ENCODE measurements at regions not wholly inside any gene's neighbourhood (a gene's known extent, or its start where the extent isn't known, plus 50 kb on each side); places are given as distances from the start of the nearest gene placed in this dataset.

DNA sequence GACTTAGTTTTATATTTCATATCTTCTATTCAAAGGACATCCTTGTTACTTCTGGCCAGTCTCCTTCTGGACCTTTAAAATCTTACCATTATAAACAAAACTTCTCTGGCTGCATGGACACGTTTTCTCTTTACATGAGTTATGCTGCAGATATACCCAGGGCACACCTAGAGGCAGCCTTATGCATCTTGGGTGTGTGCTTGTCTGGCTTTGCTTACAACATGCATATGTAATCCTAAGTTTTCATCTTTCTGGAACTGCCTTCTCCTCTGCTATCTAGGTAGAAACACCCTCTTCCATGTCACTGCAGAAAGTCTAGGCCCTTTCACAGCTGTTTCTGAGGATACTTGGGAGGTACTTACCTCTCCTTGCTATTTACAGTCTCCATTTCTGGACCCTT is 185.8 kb upstream of the RAG2 start:
- no peaks in the 10 kb centered on the region for H3K9me3 ChIP-seq
- no peaks in the 10 kb centered on the region for H3K27me3 ChIP-seq (replicated peaks; ENCODE audit: insufficient read depth)
- H3K4me1 ChIP-seq (replicated peaks), result no peaks in the 10 kb centered on the region
- H3K36me3 ChIP-seq, result no peaks in the 10 kb centered on the region
- no peak overlapping the region for H3K27ac ChIP-seq
- 31% methylated on average over 1 of the region's 1 CpG for WGBS
- H3K4me3 ChIP-seq, result no peak overlapping the region
- no peak for DNase-seq (ENCODE audit: low spot score)
- intact Hi-C loops (cut with DNase I), result no loop called here
- TF ChIP-seq POLR2A (IDR thresholded peaks at IDR 0.05), result no peak
- TF ChIP-seq, protein P1, sequence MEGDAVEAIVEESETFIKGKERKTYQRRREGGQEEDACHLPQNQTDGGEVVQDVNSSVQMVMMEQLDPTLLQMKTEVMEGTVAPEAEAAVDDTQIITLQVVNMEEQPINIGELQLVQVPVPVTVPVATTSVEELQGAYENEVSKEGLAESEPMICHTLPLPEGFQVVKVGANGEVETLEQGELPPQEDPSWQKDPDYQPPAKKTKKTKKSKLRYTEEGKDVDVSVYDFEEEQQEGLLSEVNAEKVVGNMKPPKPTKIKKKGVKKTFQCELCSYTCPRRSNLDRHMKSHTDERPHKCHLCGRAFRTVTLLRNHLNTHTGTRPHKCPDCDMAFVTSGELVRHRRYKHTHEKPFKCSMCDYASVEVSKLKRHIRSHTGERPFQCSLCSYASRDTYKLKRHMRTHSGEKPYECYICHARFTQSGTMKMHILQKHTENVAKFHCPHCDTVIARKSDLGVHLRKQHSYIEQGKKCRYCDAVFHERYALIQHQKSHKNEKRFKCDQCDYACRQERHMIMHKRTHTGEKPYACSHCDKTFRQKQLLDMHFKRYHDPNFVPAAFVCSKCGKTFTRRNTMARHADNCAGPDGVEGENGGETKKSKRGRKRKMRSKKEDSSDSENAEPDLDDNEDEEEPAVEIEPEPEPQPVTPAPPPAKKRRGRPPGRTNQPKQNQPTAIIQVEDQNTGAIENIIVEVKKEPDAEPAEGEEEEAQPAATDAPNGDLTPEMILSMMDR (IDR thresholded peaks at IDR 0.05), result no peak
- no peak for TF ChIP-seq POLR2AphosphoS5 (IDR thresholded peaks at IDR 0.05)

DNA sequence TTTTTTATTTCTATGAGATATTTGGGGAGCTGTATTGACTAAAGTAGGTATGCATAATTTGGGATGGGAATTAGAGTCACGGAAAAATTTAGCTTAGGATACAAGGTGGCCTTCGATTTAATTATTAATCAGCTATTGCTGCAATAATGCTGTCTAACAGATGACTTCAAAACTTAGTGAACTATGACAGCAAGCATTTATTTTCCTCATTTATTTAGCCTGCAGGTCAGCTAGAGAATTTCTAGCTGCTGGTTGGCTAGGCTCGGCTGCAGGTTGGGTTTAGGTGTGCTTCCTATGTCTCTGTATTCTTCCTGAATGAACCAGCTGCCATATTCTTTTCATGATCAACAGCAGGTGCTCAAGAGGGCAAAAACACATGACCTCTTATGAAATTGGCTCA is 181.8 kb upstream of the RAG2 start:
- Histone ChIP-seq H3K36me3 (no peaks in the 10 kb centered on the region), H3K27ac (no peak overlapping the region), H3K4me1 (replicated peaks) (no peaks in the 10 kb centered on the region), H3K4me3 (no peak overlapping the region), H3K27me3 (replicated peaks; ENCODE audit: insufficient read depth) (no peaks in the 10 kb centered on the region), H3K9me3 (no peaks in the 10 kb centered on the region)
- no peak for DNase-seq (ENCODE audit: low spot score)
- WGBS, result 86% methylated on average over 3 of the region's 3 CpGs
- no peak for TF ChIP-seq POLR2A (IDR thresholded peaks at IDR 0.05)
- no peak for TF ChIP-seq POLR2AphosphoS5 (IDR thresholded peaks at IDR 0.05)
- TF ChIP-seq, protein P1 (IDR thresholded peaks at IDR 0.05), result no peak
- intact Hi-C loops (cut with DNase I), result no loop called here

DNA sequence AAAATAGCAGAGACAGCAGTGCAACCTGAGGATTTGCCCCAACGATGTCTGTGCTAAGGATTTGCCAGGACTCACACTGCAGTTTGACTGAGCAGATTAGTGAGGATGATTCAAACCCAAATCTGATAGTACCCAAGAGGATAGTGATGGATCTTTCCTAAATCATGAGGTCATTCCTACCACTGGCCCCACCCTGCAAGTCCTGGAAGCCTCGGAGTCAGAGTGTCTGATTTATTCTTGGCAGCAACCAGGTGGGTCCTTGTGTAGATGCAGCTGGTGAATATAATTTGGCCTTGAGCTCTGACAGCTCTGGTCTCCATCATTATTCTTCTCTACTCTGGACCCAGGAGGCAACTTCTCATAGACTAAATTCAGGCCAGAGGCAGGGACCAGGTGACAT is 179.3 kb upstream of the RAG2 start:
- Histone ChIP-seq H3K4me1 (replicated peaks) (no peaks in the 10 kb centered on the region), H3K4me3 (no peak overlapping the region), H3K9me3 (no peaks in the 10 kb centered on the region), H3K36me3 (no peaks in the 10 kb centered on the region), H3K27ac (no peak overlapping the region), H3K27me3 (replicated peaks; ENCODE audit: insufficient read depth) (no peaks in the 10 kb centered on the region)
- 61% methylated on average over 2 of the region's 2 CpGs for WGBS
- TF ChIP-seq POLR2A (IDR thresholded peaks at IDR 0.05), result no peak
- TF ChIP-seq POLR2AphosphoS5 (IDR thresholded peaks at IDR 0.05), result no peak
- TF ChIP-seq, protein P1 (IDR thresholded peaks at IDR 0.05), result no peak
- no peak for DNase-seq (ENCODE audit: low spot score)
- intact Hi-C loops (cut with DNase I), result no loop called here

DNA sequence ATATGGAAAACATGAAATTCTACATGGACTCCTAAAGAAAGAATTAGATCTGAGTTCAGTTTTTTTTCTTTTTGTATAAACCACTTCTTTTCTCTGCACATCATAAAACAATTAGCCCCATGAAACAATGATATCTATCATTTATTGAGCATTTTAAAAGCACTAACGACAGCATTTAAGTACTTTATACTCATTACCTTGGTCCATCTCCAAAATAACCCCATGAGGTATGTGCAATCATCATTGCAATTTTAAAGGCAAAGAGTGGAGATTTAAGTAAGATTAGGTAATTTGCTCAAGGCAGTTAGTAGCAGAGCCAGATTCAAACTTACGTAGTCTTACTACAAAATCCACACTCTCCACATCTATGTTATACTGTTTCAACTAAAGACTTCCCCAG is 177.7 kb upstream of the RAG2 start:
- no peak for DNase-seq (ENCODE audit: low spot score)
- intact Hi-C loops (cut with DNase I), result no loop called here
- Histone ChIP-seq H3K9me3 (no peaks in the 10 kb centered on the region), H3K36me3 (no peaks in the 10 kb centered on the region), H3K27me3 (replicated peaks; ENCODE audit: insufficient read depth) (no peaks in the 10 kb centered on the region), H3K4me1 (replicated peaks) (no peaks in the 10 kb centered on the region), H3K27ac (no peak overlapping the region), H3K4me3 (no peak overlapping the region)
- WGBS, result 34% methylated on average over 2 of the region's 2 CpGs
- TF ChIP-seq POLR2A (IDR thresholded peaks at IDR 0.05) (no peak), POLR2AphosphoS5 (IDR thresholded peaks at IDR 0.05) (no peak)
- TF ChIP-seq, protein P1 (IDR thresholded peaks at IDR 0.05), result no peak

DNA sequence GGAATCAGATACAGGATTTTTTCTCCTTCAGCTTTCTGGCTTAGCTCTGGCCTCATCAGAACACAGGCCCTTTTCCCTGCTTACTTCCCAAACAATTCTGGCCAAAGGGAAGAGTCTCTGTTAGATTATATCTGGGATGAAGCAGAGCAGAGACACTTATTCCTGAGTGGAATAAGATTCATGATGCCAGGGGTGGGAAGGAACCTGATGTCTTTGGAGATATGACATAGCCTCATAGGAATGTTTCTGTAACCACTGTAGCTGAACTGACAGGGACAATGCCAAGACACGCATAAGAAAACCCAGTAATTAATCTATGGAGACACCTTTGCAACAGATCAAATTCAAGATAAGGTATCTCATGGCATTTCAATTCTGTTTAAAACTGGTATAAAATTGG is 177.1 kb upstream of the RAG2 start:
- intact Hi-C loops (cut with DNase I), result no loop called here
- H3K27ac ChIP-seq, result no peak overlapping the region

More for the DNA sequence above, 177.1 kb upstream of the RAG2 start:
- 25% methylated on average over 1 of the region's 1 CpG for WGBS
- Histone ChIP-seq H3K27me3 (replicated peaks; ENCODE audit: insufficient read depth) (no peaks in the 10 kb centered on the region), H3K4me3 (no peak overlapping the region), H3K4me1 (replicated peaks) (no peaks in the 10 kb centered on the region), H3K9me3 (no peaks in the 10 kb centered on the region), H3K36me3 (no peaks in the 10 kb centered on the region)
- no peak for DNase-seq (ENCODE audit: low spot score)
- TF ChIP-seq POLR2AphosphoS5 (IDR thresholded peaks at IDR 0.05) (no peak), POLR2A (IDR thresholded peaks at IDR 0.05) (no peak)
- TF ChIP-seq, protein P1 (IDR thresholded peaks at IDR 0.05), result no peak
